ENCODE measurements at regions not wholly inside any gene's neighbourhood (a gene's known extent, or its start where the extent isn't known, plus 50 kb on each side); places are given as distances from the start of the nearest gene placed in this dataset.

- no peaks in the 10 kb centered on the region for H3K36me3 Mint-ChIP-seq (ENCODE audit: low read depth)
- H3K27me3 Mint-ChIP-seq (ENCODE audit: low read depth) = peaks cover 24% of the 10 kb centered on the region
- H3K9me3 Mint-ChIP-seq (ENCODE audit: insufficient read depth) = no peaks in the 10 kb centered on the region
- CTCF ChIA-PET = no interaction called here
- no peak overlapping the region for H3K4me3 Mint-ChIP-seq
- no peak overlapping the region for H3K27ac Mint-ChIP-seq
- H3K4me1 Mint-ChIP-seq (ENCODE audit: low read depth) = no peaks in the 10 kb centered on the region
- DNase-seq = no peak
- POLR2A ChIA-PET = no interaction called here
- ATAC-seq = no peak
Measured at GRCh38 chr11:13109616-13110015, 100.5 kb downstream of the RASSF10 start.

- Mint-ChIP-seq H3K4me1 (ENCODE audit: low read depth) (no peaks in the 10 kb centered on the region), H3K36me3 (ENCODE audit: low read depth) (no peaks in the 10 kb centered on the region), H3K27ac (no peak overlapping the region), H3K4me3 (no peak overlapping the region), H3K9me3 (ENCODE audit: insufficient read depth) (no peaks in the 10 kb centered on the region), H3K27me3 (ENCODE audit: low read depth) (peaks cover 23% of the 10 kb centered on the region)
- DNase-seq (no peak), ATAC-seq (no peak)
- POLR2A ChIA-PET = no interaction called here
- CTCF ChIA-PET = no interaction called here
Measured at GRCh38 chr11:13110145-13110544, 101.0 kb downstream of the RASSF10 start.

GRCh38 chr11:13110929-13111812 lies 102.1 kb downstream of the RASSF10 start:
- POLR2A ChIA-PET = no interaction called here
- H3K27me3 Mint-ChIP-seq (ENCODE audit: low read depth) = peaks cover 16% of the 10 kb centered on the region
- ATAC-seq = no peak

GRCh38 chr11:13111813-13112130 lies 102.7 kb downstream of the RASSF10 start:
- no peaks in the 10 kb centered on the region for H3K4me1 Mint-ChIP-seq (ENCODE audit: low read depth)
- H3K27ac Mint-ChIP-seq = no peak overlapping the region
- no peak overlapping the region for H3K4me3 Mint-ChIP-seq
- CTCF ChIA-PET = no interaction called here
- H3K36me3 Mint-ChIP-seq (ENCODE audit: low read depth) = no peaks in the 10 kb centered on the region
- DNase-seq (no peak), ATAC-seq (no peak)
- H3K9me3 Mint-ChIP-seq (ENCODE audit: insufficient read depth) = no peaks in the 10 kb centered on the region
- POLR2A ChIA-PET = no interaction called here
- H3K27me3 Mint-ChIP-seq (ENCODE audit: low read depth) = peaks cover 19% of the 10 kb centered on the region

More at GRCh38 chr11:13110929-13111812, 102.1 kb downstream of the RASSF10 start:
- no peaks in the 10 kb centered on the region for H3K36me3 Mint-ChIP-seq (ENCODE audit: low read depth)
- no peak overlapping the region for H3K27ac Mint-ChIP-seq
- H3K4me3 Mint-ChIP-seq = no peak overlapping the region
- no peaks in the 10 kb centered on the region for H3K9me3 Mint-ChIP-seq (ENCODE audit: insufficient read depth)
- CTCF ChIA-PET = no interaction called here
- no peaks in the 10 kb centered on the region for H3K4me1 Mint-ChIP-seq (ENCODE audit: low read depth)
- DNase-seq = no peak

GRCh38 chr11:13114566-13115379 lies 105.7 kb downstream of the RASSF10 start:
- CTCF ChIA-PET = no interaction called here
- DNase-seq = no peak
- no peak for ATAC-seq
- Mint-ChIP-seq H3K27me3 (ENCODE audit: low read depth) (peaks cover 12% of the 10 kb centered on the region), H3K9me3 (ENCODE audit: insufficient read depth) (no peaks in the 10 kb centered on the region), H3K27ac (no peak overlapping the region), H3K36me3 (ENCODE audit: low read depth) (no peaks in the 10 kb centered on the region), H3K4me3 (no peak overlapping the region), H3K4me1 (ENCODE audit: low read depth) (no peaks in the 10 kb centered on the region)
- POLR2A ChIA-PET = no interaction called here

- no peak for ATAC-seq
- peaks cover 12% of the 10 kb centered on the region for H3K27me3 Mint-ChIP-seq (ENCODE audit: low read depth)
Measured at GRCh38 chr11:13115380-13115675, 106.2 kb downstream of the RASSF10 start.

GRCh38 chr11:13116491-13116890 lies 107.4 kb downstream of the RASSF10 start:
- DNase-seq = no peak
- ATAC-seq = no peak
- H3K36me3 Mint-ChIP-seq (ENCODE audit: low read depth) = no peaks in the 10 kb centered on the region
- H3K27me3 Mint-ChIP-seq (ENCODE audit: low read depth) = peaks cover 19% of the 10 kb centered on the region
- no peaks in the 10 kb centered on the region for H3K9me3 Mint-ChIP-seq (ENCODE audit: insufficient read depth)
- no peak overlapping the region for H3K27ac Mint-ChIP-seq
- H3K4me3 Mint-ChIP-seq = no peak overlapping the region
- ChIA-PET CTCF (no interaction called here), POLR2A (no interaction called here)
- no peaks in the 10 kb centered on the region for H3K4me1 Mint-ChIP-seq (ENCODE audit: low read depth)

More at GRCh38 chr11:13115380-13115675, 106.2 kb downstream of the RASSF10 start:
- CTCF ChIA-PET = no interaction called here
- Mint-ChIP-seq H3K4me3 (no peak overlapping the region), H3K9me3 (ENCODE audit: insufficient read depth) (no peaks in the 10 kb centered on the region), H3K36me3 (ENCODE audit: low read depth) (no peaks in the 10 kb centered on the region), H3K4me1 (ENCODE audit: low read depth) (no peaks in the 10 kb centered on the region), H3K27ac (no peak overlapping the region)
- DNase-seq = no peak
- POLR2A ChIA-PET = no interaction called here

- H3K36me3 Mint-ChIP-seq (ENCODE audit: low read depth) = no peaks in the 10 kb centered on the region
- DNase-seq (no peak), ATAC-seq (no peak)
- H3K27ac Mint-ChIP-seq = no peak overlapping the region
- ChIA-PET CTCF (no interaction called here), POLR2A (no interaction called here)
- no peaks in the 10 kb centered on the region for H3K4me1 Mint-ChIP-seq (ENCODE audit: low read depth)
- no peaks in the 10 kb centered on the region for H3K9me3 Mint-ChIP-seq (ENCODE audit: insufficient read depth)
- H3K27me3 Mint-ChIP-seq (ENCODE audit: low read depth) = peaks cover 22% of the 10 kb centered on the region
- no peak overlapping the region for H3K4me3 Mint-ChIP-seq
Measured at GRCh38 chr11:13117344-13117743, 108.2 kb downstream of the RASSF10 start.

GRCh38 chr11:13118194-13118593 lies 109.1 kb downstream of the RASSF10 start:
- Mint-ChIP-seq H3K36me3 (ENCODE audit: low read depth) (no peaks in the 10 kb centered on the region), H3K27ac (no peak overlapping the region), H3K9me3 (ENCODE audit: insufficient read depth) (no peaks in the 10 kb centered on the region), H3K27me3 (ENCODE audit: low read depth) (peaks cover 23% of the 10 kb centered on the region), H3K4me1 (ENCODE audit: low read depth) (no peaks in the 10 kb centered on the region), H3K4me3 (no peak overlapping the region)
- CTCF ChIA-PET = no interaction called here
- DNase-seq (no peak), ATAC-seq (no peak)
- POLR2A ChIA-PET = no interaction called here

GRCh38 chr11:13118650-13119049 lies 109.5 kb downstream of the RASSF10 start:
- H3K27ac Mint-ChIP-seq = no peak overlapping the region
- no peaks in the 10 kb centered on the region for H3K9me3 Mint-ChIP-seq (ENCODE audit: insufficient read depth)
- no peak overlapping the region for H3K4me3 Mint-ChIP-seq
- H3K4me1 Mint-ChIP-seq (ENCODE audit: low read depth) = no peaks in the 10 kb centered on the region
- no peak for DNase-seq
- POLR2A ChIA-PET = no interaction called here
- no peak for ATAC-seq
- CTCF ChIA-PET = no interaction called here
- peaks cover 24% of the 10 kb centered on the region for H3K27me3 Mint-ChIP-seq (ENCODE audit: low read depth)
- H3K36me3 Mint-ChIP-seq (ENCODE audit: low read depth) = no peaks in the 10 kb centered on the region

- ChIA-PET CTCF (no interaction called here), POLR2A (no interaction called here)
- H3K27me3 Mint-ChIP-seq (ENCODE audit: low read depth) = peaks cover 29% of the 10 kb centered on the region
- no peak for ATAC-seq
- no peaks in the 10 kb centered on the region for H3K9me3 Mint-ChIP-seq (ENCODE audit: insufficient read depth)
- no peak for DNase-seq
- H3K27ac Mint-ChIP-seq = no peak overlapping the region
- H3K4me3 Mint-ChIP-seq = no peak overlapping the region
- H3K36me3 Mint-ChIP-seq (ENCODE audit: low read depth) = no peaks in the 10 kb centered on the region
- no peaks in the 10 kb centered on the region for H3K4me1 Mint-ChIP-seq (ENCODE audit: low read depth)
Measured at GRCh38 chr11:13119361-13119760, 110.2 kb downstream of the RASSF10 start.

GRCh38 chr11:13119941-13120520 lies 110.9 kb downstream of the RASSF10 start:
- Mint-ChIP-seq H3K27me3 (ENCODE audit: low read depth) (peaks cover 29% of the 10 kb centered on the region), H3K9me3 (ENCODE audit: insufficient read depth) (no peaks in the 10 kb centered on the region), H3K4me3 (no peak overlapping the region), H3K4me1 (ENCODE audit: low read depth) (no peaks in the 10 kb centered on the region), H3K36me3 (ENCODE audit: low read depth) (no peaks in the 10 kb centered on the region), H3K27ac (no peak overlapping the region)
- DNase-seq (no peak), ATAC-seq (no peak)
- POLR2A ChIA-PET = no interaction called here
- CTCF ChIA-PET = no interaction called here
